NCI-H1930 (cell line): ENCODE measurements at regions not wholly inside any gene's neighbourhood (a gene's known extent, or its start where the extent isn't known, plus 50 kb on each side); places are given as distances from the start of the nearest gene placed in this dataset.

ENCODE experiments used
- DNase-seq, 2 experiments: peaks; one replicate each; lab custom pipeline; 2025; lab: John Stamatoyannopoulos, UW

DNA sequence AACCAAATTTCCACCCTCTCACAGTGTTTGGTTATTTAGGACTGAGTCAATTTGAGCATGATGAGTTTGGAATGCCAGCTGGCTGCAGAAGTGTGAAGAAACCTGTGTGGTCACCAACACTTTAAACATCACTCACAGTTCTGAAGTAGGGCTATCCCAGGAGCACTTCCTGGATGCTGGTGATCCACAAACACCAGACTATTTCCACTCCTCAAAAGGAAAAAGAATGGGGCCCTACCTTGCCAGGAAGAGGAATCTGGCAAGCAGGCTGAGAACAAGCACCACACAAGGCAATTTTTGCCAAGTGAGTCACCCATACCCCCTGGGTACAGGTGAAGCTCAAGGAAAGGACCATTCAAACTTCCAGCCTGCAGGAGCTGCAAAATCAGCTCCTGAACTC is 294.2 kb upstream of the PTGER4 start:
- DNase-seq = no peak

- no peak for DNase-seq
Measured at GRCh38 chr5:40384782-40385390, 294.8 kb upstream of the PTGER4 start.

GRCh38 chr5:40383749-40384651 is 295.7 kb upstream of the PTGER4 start:
- no peak for DNase-seq

DNA sequence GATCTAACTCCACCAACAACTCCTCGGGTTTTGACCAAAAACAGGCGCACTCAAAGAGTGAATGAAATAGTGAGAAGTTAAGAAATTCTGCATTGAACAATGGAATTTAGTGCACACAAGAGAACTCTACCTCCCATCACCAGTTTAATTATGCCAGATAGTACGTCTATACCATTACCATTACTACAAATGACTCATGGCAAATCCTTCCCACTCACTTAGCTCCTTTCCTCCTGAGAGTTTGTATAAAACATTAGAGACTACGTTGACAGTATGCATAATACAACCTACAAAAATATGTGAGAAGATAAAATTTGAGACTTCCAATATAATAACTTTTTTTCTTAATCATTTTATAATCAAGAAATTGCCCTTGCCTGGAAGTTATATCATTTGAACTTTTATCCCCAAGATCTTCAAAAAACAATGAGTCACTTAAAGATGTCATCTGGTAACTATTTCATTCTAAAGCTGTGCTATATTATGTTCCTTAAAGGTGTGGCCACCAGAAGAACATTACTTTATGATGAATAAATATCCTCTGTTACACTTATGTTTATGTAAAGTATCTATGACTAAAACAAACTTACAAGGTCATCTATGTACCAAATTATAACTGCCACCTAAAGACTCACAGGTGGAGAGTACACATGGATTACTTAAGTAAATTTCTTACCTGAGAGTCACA is 297.9 kb upstream of the PTGER4 start:
- DNase-seq = no peak

GRCh38 chr5:40381016-40381415 is 298.7 kb upstream of the PTGER4 start:
- no peak for DNase-seq

- DNase-seq = no peak
Measured at GRCh38 chr5:40378396-40379177, 301.1 kb upstream of the PTGER4 start.

DNA sequence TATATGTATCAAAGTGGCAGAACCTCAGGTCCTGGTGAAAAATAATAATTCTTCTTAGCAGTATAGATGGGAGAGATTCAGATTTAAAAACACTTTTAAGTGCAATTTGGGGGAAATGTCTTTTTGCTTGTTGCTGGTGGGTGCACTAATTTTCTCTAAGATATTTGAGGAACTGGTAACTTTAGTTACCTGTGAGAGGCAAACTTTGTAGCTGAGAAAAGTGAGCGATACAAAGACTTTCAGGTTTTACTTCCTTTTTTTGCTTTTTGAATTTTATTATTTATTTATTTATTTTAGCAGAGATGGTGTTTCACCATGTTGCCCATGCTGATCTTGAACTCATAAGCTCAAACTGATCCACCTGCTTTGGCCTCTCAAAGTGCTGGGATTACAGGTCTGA is 303.1 kb upstream of the PTGER4 start:
- no peak for DNase-seq

GRCh38 chr5:40374853-40375252 is 304.9 kb upstream of the PTGER4 start:
- DNase-seq = no peak

GRCh38 chr5:40368200-40368599 is 311.5 kb upstream of the PTGER4 start:
- no peak for DNase-seq

GRCh38 chr5:40367255-40367654 is 312.5 kb upstream of the PTGER4 start:
- DNase-seq = no peak

GRCh38 chr5:40365342-40366330 is 314.1 kb upstream of the PTGER4 start:
- no peak for DNase-seq

DNA sequence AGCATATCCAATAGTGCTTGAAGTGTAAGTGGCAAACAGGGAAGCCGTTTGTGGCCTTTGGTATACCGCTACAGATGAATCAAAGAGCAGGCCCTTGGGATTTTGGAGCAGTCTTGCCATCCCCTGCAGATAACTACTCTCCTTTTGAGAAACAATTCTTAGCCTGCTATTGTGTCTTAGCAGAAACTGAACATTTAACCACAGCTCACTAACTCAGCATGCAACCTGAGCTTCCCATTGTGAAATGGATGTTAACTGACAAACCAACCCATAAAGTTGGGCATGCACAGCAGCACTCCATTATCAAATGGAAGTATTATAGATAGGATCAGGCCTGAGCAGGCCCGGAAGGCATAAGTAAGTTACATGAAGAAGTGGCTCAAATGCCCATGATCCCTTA is 315.3 kb upstream of the PTGER4 start:
- DNase-seq = no peak

GRCh38 chr5:40361378-40361777 is 318.3 kb upstream of the PTGER4 start:
- no peak for DNase-seq

GRCh38 chr5:40360685-40361084 is 319.0 kb upstream of the PTGER4 start:
- no peak for DNase-seq

DNA sequence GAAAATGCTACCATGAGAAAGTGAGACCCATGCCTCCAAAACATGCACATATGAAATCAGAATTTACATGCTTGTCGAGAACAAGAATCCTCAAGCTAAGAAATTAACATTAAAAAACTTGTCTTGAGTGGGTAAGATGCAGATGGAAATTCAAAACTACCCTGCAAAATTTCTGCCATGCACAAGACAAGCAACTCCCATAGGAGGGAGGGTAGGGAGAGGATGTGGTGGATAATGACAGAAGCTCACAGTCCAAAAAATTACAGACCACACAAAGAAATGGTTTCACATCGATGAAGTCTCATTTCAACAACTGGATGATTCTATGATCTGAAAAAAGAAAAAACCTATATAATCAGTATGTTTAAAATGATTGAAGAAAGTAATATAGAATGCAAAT is 319.9 kb upstream of the PTGER4 start:
- DNase-seq = no peak

DNA sequence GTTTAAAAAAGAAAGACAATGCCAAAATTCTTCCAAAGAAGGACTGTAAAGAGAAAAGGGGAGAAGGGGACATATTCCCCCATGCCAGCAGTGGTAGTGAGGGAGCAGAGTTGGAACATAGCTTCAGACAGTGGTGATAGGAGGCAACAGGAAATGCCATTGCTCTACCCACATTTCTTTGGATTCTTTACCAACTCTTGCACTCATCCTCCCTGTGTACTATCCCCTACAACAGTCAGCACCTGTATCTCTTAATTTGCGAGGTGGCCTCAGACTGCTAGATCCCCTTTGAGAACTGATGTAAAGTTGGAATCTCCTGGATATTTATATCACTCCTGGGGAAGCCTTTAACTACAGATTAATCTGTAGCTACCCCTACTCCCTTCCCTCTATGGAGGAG is 320.6 kb upstream of the PTGER4 start:
- no peak for DNase-seq

DNA sequence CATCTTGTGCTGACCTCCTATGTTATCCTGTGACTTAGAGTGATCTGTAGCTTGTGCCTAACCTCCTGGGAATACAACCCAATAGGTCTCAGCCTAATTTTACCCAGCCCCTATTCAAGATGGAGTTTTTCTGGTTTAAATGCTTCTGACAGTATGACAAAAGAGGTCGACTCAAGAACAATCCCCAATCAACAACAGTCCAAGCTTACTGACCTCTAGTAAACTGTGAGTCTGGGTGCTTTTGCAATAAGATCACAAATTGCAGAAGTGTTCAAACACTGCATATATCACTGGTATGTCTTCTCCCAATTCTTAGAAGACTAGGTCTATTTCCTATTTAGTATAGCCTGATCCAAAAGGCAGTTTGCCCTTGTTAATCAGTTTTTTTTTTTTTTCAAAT is 323.5 kb upstream of the PTGER4 start:
- DNase-seq = no peak

GRCh38 chr5:40355846-40356245 is 323.9 kb upstream of the PTGER4 start:
- no peak for DNase-seq

- no peak for DNase-seq
Measured at GRCh38 chr5:40355181-40355580, 324.5 kb upstream of the PTGER4 start.

DNA sequence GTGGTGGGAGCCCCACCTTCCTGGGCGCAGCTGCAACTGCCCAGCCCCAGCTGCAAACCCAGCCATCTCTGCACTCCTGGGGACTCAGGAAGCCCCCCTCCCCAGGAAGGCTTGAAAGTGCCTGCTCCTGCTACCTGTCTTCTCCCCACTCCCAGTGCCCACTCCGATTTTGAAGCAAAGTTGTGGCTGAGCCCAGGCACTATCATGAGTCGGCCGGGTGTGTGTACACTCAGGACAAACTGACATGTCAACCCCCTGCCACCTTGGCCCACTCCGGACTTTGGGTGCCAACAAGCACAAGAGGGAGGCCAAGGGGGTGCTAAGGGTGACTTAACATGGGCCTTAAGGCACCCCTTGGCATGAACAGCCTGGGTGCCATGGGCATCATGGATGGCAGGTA is 325.5 kb upstream of the PTGER4 start:
- no peak for DNase-seq

DNA sequence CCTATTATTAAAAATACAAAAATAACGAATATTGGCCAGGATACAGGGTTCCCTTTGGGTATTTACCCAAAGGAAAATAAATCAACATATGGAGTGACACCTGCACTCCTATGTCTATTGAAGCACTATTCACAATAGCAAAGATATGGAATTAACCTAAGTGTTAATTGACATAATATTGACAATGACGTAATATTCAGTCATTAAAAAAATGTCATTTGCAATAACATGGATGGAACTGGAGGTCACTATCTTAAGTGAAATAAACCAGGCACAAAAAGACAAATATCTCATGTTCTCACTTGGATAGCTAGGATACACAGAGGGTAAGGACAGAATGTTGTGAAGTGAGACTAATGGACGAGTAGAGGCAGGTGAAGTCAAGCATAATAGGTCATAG is 326.3 kb upstream of the PTGER4 start:
- no peak for DNase-seq
